Brain pericyte (primary cell): ENCODE measurements at regions not wholly inside any gene's neighbourhood (a gene's known extent, or its start where the extent isn't known, plus 50 kb on each side); places are given as distances from the start of the nearest gene placed in this dataset.
"Not testable (repeated sequence)": the region's sequence is repeated elsewhere in the genome, so short reads cannot be mapped to it uniquely, and the experiment has no call there.

Source experiments
- DNase-seq: peaks from one replicate; pipeline ENCODE4 v3.0.0-alpha.2; 2012; ENCODE audit warnings: low read depth, low spot score

DNA sequence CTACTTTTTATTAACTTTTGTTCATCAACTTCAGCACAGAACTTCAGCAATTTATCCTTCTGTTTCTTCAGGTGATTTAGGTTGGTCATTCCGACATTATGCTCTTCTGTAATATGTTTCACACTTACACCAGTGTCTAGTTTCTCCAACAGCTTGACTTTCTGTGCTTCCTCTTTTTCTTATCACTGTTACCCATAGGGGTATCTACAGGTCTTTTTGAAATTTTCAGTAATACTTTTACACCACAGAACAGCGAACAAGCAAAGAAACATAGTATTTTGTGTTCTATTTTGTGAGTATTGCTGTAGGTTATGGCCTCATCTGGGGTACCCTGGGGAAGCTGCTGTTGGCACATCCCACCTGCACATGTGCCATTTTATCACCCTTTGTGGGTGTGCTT is 260.7 kb downstream of the NSUN3 start:
- DNase-seq: no peak

DNA sequence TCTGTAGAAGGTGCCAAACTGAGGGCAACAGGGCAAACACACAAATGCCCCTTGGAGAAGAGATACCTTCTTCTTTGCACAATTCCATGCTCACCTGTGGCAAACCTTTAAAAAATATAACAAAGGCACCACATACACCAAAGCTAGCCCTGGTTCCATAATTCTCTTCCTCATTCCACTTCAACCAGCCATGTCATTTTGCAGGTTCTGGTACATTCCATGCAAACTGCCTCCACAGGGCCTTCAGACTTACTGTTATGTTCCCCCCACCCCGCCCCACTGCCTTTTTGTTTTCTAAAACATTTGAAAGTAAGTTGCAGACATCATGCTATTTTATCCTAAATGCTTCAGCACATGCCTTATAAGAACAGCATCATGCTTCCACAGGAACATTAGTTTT is 269.0 kb downstream of the NSUN3 start:
- no peak for DNase-seq

DNA sequence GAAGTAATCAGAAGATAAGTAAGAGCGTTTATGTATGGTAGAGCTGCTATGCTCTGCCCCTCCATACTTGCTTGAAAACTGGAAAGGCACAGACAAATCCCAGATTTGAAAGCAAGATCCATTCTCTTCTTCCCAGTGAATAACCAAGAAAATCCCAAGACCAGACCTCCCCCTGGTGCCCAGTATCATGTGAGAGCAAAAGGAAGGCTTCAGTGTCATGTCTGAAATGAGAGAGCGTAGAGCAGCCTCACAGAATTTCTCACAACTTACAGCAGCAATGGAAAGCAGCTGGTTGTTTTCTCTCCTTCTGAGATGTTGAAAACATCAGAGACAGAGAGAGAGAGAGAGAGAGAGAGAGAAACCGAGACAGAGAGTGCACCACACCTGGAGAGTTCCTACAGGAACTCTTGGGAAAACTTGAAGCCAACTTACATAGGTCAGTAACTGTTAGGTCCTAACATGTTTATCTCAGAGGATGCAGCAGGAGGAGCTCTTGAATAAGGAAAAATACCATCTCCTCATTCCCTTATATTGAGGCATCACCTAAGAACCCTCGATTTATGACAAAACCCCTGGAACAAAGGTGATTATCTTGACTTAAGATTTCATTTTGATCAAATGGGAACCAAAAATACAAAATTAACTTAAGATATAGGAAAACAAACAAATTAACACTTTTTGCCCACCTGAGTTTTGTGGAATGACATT is 273.3 kb downstream of the NSUN3 start:
- peak; percentile 36 for DNase-seq

DNA sequence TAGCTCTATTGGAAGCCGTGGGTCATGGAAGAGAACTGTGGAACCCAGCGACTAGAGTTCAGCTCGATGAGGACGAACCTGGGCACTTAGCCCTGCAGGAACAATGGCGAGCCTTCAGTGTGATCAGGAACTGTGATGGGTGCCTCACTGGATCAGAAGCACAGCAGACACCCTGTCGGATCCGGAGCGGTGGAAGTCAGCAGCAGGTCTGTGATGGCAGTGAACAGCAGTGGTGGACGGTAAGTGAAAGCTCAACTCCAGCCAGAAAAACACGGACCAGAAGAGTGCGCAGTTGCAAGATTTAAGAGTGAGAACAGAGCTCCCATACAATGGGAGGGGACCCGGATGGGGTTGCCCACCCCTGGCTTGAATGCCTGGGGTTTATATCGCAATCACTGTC is 282.2 kb downstream of the NSUN3 start:
- DNase-seq: no peak

DNA sequence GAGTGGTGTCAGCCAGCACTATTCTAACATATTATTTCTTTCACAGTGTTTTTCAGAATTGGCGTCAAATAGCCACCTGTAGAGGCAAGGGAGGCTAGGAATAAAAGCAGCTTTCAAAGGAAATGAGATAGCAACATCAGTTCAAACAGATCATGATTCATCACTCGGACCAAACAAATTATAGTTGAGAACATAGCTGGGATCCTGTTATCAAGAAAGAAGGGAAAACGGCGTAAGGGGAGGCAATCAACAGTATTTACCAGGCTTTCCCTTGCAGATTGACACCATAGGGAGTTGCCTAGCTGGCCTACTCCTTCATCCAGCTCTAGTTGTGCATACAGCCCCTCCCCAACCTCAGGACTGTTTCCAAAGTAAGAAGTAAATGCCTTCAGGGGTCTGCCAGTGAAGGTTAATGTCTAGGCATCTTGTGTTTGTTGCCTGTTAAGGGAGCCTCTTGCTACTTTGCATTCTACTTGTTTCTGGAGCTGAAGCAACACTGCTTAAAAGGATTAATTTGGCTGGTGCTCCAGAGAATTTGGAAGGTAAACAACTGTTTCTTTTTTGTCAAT is 286.5 kb downstream of the NSUN3 start:
- DNase-seq: no peak

DNA sequence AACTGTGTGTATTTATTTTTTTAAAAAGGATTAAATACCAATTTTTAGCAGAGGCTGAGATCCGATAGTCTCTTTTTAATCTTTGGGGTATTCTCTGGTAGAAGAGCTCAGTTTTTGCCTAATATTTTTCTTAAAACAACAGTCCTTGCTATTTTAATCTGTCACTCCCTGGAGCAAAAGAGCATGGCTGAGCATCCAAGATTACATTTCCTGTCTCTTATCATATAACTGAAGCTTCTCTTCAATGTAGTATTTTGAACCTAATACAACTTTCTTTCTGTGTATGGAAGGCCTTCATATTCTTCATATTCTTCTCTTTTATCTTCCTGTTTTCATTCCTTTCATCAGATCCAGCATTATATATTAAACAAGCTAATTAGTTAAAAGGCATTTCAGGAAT is 293.7 kb downstream of the NSUN3 start:
- DNase-seq: no peak

DNA sequence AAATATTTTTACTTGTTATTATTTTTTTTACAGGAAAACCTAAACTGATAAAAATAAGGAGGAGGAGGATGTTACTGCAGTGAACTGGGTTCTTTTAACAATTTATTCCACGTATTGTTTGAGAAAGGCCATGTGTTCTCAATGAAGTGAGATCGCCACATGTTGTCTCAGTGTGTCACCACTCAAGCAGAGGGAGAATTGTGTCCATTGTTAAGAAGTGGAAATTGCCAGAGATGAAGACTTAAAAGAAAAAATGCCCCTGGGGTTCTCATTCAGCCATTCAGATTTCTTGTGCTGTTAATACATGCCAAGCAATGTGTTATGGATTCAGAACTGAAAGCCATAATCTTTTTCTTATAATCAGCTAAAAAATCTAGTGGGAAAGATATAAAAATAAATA is 297.1 kb downstream of the NSUN3 start:
- DNase-seq: no peak

DNA sequence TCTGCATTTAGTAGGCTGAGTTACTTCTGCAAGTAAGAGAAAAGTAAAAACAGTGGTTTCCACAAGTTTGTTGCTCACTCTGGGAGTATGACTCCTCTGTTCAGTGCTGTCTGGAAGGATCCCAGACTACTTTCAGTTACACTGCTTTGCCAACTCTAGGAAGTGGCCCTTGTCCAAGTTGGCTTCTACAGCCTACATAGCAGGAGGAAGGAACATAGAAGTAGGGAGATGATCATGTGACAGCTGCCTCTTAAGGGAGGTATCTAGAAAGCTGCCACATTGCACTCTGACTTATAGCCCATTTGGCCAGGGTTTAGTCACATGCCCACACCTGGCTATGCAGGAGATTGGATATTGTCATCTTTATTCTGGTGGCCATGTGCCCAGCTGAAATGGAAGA is 298.1 kb downstream of the NSUN3 start:
- DNase-seq: no peak

DNA sequence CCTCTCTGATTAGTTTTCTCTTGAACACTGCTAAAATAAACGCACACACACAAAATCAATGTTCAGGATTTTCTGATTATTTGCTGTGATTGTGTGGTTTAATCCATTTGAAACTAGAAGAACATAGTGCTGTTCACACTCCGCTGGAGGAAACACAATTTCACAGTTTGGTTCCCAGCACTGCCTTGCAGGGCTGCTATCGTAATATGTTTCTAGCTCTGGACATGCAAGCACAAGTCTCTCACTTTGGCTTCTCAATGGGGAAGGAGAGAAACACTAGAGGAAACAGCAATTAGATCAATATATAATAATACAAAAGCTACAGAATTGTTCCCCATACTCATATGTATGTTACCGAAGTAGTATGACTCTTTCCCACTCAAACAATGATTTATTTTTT is 299.5 kb downstream of the NSUN3 start:
- no peak for DNase-seq

DNA sequence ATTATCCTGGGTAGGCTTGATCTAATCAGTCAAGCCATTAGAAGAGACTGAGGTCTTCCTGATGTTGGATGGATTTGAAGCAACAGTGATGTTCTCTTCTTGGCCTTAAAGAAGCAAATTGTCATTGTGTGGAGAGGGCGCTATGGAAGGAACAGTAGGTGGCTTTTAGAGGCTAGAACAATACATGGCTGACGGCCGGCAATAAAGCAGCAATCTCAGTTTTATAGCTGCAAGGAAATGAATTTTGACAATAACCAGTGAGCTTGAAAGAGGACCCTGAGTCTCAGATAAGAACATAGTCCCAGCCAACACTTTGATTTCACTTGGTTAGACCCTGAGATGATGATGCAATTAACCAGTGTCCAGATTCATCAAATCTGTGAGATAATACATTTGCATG is 302.1 kb downstream of the NSUN3 start:
- DNase-seq: no peak

DNA sequence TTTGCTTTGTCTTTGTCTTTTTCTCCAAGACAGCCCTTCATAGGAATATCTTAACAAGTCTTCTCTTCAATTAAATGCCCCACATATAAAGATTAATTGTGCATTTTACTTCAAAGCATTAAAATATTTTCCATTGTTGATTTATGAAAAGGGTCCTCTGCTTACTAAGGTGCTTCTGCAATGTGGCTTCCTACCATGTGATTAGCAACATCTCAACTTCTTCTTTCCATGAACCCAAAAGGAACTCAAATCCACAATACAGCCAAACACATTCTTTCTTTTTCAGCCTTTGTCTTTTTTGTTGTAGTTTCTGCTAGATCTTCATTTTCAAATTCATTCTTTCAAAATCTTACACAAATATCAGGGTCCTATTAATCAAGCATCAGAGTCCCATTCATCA is 309.2 kb downstream of the NSUN3 start:
- no peak for DNase-seq

DNA sequence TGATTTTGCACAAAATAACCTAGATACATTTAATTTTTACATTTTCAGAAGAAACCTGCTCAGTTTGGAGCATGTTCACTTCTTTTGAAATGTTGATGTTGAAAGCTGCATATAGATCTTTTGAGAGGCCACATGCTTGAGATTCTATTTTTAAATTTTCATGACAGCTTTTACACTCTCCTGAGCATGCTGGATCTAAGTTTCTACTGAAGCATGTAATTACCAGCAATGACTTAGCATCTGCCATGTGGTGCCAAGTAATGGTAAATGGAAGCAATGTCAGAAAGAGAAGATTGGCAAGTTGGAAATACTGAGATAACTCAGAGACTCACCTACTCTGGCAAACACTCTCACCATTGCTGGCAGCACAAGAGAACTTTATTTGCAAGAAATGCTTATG is 310.6 kb downstream of the NSUN3 start:
- DNase-seq: no peak

DNA sequence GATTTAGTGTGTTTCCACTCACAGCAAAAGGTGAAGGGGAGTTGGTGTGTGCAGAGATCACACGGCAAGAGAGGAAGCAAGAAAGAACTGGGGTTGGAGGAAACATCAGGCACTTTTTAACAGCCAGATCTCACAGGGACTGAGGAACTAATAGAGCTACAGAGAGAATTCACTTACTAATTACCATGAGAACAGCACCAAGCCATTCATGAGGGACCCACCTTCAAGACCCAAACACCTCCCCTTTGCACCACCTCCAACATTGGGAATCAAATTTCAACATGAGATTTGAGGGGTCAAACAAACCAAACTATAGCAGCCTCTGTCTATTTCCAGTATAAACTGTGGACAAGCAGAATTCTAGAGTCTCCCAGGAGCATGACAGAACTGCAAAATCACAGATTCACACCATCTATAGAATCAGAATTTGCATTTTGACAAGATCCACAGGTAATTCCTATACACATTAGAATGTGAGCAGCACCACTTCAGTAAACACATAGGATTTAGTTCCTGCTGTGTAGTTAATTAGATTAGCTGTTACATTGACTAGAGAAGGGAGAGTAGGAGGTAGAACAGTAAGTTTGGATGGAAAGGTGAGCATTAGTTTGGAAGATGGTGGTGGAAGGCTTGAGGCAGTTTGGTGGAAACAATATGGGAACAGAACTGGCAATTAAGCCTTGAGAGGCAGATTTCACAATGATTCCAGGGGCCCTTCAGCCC is 311.7 kb downstream of the NSUN3 start:
- no peak for DNase-seq

DNA sequence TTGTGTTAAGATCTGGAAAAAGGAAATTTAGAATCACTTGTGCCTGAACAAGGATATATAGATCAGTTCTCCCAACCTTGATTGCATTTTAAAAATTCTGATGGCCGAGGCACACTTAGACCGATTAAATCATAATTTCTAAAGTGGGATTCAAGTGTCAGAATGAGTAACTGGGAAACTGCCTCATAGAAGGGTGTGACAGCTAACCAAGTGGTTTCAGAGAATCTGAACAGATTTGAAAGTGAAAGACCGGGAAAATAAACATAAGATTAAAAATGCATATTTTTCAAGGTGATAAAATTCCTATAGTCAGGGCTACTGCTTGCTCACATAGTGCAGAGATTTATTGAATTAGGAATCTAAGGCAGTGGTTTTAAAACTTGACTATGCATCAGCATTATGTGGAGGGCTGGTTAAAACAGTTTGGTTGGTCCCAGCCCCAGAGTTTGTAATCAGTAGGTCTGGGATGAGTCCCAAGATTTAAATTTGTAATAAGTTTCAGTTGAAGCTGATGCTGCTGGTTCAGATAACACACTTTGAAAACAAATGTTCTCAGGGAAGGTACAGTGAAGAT is 314.3 kb downstream of the NSUN3 start:
- not testable (repeated sequence) for DNase-seq

DNA sequence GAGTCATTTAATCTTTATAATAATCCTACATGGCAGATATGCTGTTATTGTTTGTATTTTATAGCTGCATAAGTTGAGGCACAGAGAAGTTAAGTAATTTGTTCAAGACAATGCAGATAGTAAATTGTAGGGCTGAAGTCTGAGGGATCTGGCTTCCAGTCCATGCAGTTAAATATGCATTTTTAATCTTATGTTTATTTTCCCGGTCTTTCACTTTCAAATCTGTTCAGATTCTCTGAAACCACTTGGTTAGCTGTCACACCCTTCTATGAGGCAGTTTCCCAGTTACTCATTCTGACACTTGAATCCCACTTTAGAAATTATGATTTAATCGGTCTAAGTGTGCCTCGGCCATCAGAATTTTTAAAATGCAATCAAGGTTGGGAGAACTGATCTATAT is 315.0 kb downstream of the NSUN3 start:
- not testable (repeated sequence) for DNase-seq

DNA sequence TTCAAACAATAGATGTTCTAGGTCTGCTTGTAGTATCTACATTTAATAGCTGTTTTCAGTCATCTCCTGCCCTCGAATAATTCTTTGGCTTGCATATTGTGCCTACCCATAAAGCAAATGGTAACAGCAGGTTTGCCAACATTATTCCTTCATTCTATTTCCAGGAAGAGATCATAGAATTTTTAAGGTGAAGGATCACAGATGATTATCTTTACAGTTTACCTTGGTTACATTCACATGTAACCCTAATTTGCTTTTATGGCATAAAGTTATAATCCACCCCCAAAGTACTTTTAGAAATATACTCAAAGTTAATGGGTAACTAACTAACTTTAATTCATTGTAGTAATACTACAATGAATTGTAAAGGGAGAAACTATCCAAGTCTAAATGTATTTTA is 315.5 kb downstream of the NSUN3 start:
- no peak for DNase-seq

DNA sequence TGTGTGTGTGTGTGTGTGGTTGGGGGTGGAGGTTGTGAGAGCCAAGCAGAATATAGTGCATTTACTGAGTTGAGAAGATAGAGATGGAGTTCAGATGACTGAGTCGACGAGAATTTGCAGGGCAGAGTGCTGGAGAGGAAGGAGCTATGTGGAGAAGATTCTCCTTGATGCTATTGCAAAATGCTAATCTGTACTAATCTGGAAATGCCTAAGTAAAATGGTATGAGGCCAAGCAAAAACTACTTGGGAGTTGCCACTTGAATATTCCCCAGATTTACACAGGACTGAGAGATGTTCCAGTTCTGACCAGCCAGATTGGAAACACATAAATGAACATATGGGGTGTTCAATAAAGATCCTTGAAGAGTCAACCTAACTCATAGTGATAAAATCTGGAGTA is 316.4 kb downstream of the NSUN3 start:
- DNase-seq: no peak

DNA sequence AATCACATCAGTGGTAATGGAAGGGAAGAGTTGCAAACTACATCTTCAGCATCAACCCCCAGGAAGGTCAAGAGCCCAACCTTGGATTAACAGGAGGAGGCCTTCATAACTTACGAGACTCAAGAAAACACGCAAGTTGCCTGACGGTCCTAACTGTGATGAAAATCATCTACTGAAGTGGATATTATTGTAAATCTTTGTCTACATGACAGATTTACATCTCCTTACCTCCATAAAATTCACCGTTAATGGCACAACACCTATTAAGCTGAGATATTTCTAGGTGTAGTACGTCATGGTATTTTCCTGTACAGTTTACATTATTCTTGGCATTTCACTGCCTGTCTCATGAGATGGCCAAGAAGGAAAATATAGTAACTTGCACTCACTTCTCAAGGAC is 332.0 kb downstream of the NSUN3 start:
- DNase-seq: no peak

DNA sequence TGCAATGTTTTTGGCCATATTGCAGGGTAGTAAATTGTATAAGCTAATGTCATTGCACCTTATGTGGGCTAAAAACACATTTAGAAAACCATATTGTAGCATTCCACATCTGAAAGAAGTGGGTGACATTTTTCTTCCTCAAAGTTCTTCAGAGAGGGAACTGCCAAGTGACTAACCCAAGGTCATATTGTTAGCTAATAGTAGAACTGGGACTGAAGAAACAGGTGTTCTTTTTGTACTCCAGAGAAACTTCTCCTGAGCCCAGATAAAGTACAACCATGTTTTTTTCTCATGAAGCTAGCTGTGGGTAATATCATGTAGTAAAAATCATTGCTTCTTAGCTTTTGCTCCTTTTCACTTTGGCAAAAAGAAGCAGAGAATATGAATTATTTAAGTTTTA is 333.0 kb downstream of the NSUN3 start:
- DNase-seq: no peak

DNA sequence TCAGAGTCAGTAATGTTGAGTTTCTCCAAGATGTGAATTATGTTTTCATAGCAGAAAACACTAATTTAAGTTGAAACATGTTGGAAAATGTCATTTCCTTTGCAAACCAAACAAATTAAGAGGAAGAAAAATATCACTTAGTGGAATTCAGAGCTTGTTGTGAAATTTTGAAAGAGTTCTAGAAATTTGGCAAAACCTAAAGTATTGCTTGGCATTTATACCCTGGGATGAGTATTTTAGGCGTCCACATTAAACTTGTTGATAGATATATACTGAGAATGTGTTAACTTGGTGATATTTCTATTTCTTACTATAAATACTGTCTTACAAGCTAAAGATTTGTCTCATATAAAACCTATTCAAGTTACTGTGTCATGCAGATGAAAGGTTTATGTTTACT is 335.2 kb downstream of the NSUN3 start:
- DNase-seq: no peak

DNA sequence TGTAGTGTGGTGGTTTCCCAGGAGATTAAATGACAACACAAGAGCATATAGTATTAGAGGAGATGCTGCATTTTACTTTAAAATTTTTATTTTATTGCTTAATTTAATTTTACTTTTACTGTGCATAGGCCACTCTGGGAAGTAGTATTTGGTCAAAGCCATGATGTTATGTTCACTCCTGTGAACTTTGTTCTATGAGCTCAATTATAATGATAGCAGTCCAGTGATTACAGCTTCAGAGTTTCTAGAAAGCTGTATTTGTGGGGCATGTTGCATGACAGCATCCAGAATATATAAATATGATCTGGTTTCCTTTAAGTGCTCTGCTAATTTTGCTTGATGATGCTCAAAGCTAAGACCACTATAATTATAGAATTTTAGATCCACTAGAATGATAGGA is 338.6 kb downstream of the NSUN3 start:
- DNase-seq: no peak

DNA sequence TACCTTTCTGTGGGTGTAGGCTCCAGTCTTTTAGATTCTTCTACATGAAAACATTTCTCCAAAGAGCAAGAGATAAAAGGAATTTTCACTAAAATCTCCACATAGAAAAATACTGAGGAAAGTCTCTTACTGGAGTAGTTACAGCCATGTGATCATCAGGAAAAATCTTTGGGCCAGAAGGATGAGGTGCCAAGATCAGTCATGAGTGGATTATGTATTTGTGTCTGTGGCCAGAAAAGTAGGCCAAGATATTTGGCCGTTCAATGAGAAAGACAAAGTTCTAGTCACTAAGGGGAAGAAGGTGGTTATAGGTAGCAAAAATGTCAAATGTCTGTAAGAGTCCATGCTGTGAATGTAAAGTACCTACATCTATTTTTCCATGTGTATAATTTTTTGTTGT is 339.3 kb downstream of the NSUN3 start:
- no peak for DNase-seq
